Heart left ventricle (tissue), 16 donors: ENCODE measurements at regions not wholly inside any gene's neighbourhood (a gene's known extent, or its start where the extent isn't known, plus 50 kb on each side); places are given as distances from the start of the nearest gene placed in this dataset.
"Not testable (repeated sequence)": the region's sequence is repeated elsewhere in the genome, so short reads cannot be mapped to it uniquely, and the experiment has no call there.

ENCODE experiments used
- ATAC-seq, 4 donors: fragments of 200-7000 bp; cut with Tn5 transposase; one replicate each; pipeline ENCODE4 v1.9.1; 2020 to 2022; ENCODE audit warnings: moderate library complexity in 4 of 4, mild to moderate bottlenecking in 3 of 4, moderate number of reproducible peaks in 1 of 4
- DNase-seq, 5 donors: peaks; one replicate each; pipeline ENCODE4 v3.0.0-alpha.2; 2020
- H3K27ac ChIP-seq, 12 donors: fragments of 200-600 bp; sonication (generic) in 4 of 12; one replicate each; pipeline versions ENCODE4 v1.5.0 to v1.8.0; 2016 to 2022; ENCODE audit warnings: mild to moderate bottlenecking in 2 of 12
- H3K27me3 ChIP-seq, 9 donors: fragments of 200-600 bp; sonication (generic) in 2 of 9; one replicate each; pipeline versions ENCODE4 v1.5.1 to v1.8.0; 2016 to 2022; ENCODE audit warnings: mild to moderate bottlenecking in 3 of 9
- H3K36me3 ChIP-seq, 9 donors: fragments of 200-600 bp; sonication (generic) in 2 of 9; one replicate each; pipeline versions ENCODE4 v1.5.0 to v1.8.0; 2018 to 2022; ENCODE audit warnings: mild to moderate bottlenecking in 2 of 9
- H3K4me1 ChIP-seq, 12 donors: fragments of 200-600 bp; sonication (generic) in 4 of 12; one replicate each; pipeline versions ENCODE4 v1.5.0 to v1.8.0; 2016 to 2022; ENCODE audit warnings: mild to moderate bottlenecking in 3 of 12
- H3K4me3 ChIP-seq, 12 donors: fragments of 200-600 bp; sonication (generic) in 4 of 12; one replicate each; pipeline versions ENCODE4 v1.5.0 to v1.8.0; 2017 to 2022; ENCODE audit warnings: mild to moderate bottlenecking in 9 of 12, moderate library complexity in 4 of 12
- H3K9me3 ChIP-seq, 12 donors: fragments of 200-600 bp; sonication (generic) in 4 of 12; one replicate each; pipeline versions ENCODE4 v1.5.0 to v1.8.0; 2016 to 2022; ENCODE audit warnings: mild to moderate bottlenecking in 1 of 12
- POLR2A ChIP-seq, 2 donors: fragments of 450-650 bp; IDR thresholded peaks; one replicate each; pipeline ENCODE4 v1.6.1; 2017; ENCODE audit warnings: antibody characterized with exemption in 2 of 2, mild to moderate bottlenecking in 2 of 2, moderate library complexity in 2 of 2
- WGBS, 4 donors: extraction: QIAGEN DNeasy Blood & Tissue Kit in 2 of 4; methylation state at CpG; one replicate each; pipeline versions ENCODE4 v1.1.5 to v1.1.7; 2013 to 2018; 5-methylcytosine and 5-hydroxymethylcytosine counted together
- intact Hi-C, 10 donors: fragments of 100-400 bp; cut with DNase I; formaldehyde crosslinking; loops; one replicate each; pipeline versions ENCODE4 v1.11.1 to v1.14.2; 2022
- TF ChIP-seq, protein P1 (sequence below), 12 donors: fragments of 200-600 bp; sonication (generic) in 4 of 12; IDR thresholded peaks; one replicate each; pipeline versions ENCODE4 v1.5.0 to v1.8.0; 2018 to 2022; ENCODE audit warnings: antibody characterized with exemption in 12 of 12, mild to moderate bottlenecking in 5 of 12
- donor health status: ischemic (EF 13 %, LVEDD 7.1; RV severe dilation, severe dysfunction).
- donor health status: healthy with polysubstance abuse.
- donor health status: DM: no; HTN: yes; CAD: no.
- donor health status: DM: no; HTN: no; CAD: no.
- donor health status: ischemic (EF 25% LVEDD 6.9; RV normal size, moderate dysfunction).
- donor health status: ischemic (EF 25% LVEDD 5.7; RV mildly dilated, moderate dysfunction).
- donor health status: healthy.
- donor health status: DM: yes; HTN: yes; CAD: no.
- donor health status: ischemic (EF 35%, LVEDD 5.7; RV mildly dilated, moderate dysfunction).
- donor health status: nonischemic (EF 11% LVEDD 7.7; RV severe dilation, severe dysfunction).
- donor health status: DM: yes; HTN: yes; CAD: no.
- donor health status: PGD.
- donor health status: ischemic (EF 29% LVEDD 5.4; RV normal size, mild dysfunction).
- donor health status: nonischemic (EF 23%, LVEDD 6.1; RV moderate dilation, normal function).

DNA sequence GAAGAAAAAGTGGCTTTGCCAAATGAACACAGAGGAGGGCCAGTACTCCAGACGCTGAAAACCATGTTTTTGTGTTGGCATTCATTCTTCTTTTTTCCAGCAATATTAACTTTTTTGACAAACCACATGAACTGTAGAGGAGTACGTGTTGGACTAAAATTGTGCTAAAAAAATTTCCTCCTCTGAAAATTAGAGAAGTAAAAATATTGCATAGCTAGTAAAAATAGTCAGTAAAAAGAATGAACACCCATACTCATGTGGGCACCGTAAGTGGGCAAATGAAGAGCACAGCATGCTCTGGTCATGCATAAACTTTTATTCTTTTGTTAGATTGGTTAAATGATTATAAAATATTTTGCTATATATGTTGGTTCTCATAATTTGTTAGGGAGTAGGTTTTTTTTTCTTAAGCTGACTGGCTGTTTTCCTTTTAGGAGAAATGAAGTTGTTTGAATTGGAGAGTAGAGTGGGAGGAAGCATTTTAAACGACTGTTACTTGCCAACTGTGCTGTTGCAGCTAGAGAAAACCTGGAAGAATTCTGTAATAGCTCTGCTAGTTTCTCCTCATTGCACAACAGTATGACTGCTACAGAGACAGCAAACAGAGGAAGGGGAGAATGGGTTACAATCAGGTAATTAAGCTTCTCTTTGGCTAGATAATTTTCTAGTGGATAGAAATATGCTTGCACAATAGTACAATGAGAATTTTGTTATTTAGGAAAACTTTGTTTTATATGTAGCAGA is 222.4 kb downstream of the KCTD12 start:
- DNase-seq, result no peak
- H3K36me3 ChIP-seq, result no peaks in the 10 kb centered on the region
- ATAC-seq, result peak; percentile 73 to 86 (median 78)
- intact Hi-C loops, result loop anchor here in 2 of 10 donors (10.0 kb wide), 2 partner anchors 161 to 789 kb away; no protein-coding TSS in a partner anchor
- peaks cover 0 to 31% (median 0%) of the 10 kb centered on the region in 12 donors for H3K4me1 ChIP-seq
- TF ChIP-seq, protein P1, sequence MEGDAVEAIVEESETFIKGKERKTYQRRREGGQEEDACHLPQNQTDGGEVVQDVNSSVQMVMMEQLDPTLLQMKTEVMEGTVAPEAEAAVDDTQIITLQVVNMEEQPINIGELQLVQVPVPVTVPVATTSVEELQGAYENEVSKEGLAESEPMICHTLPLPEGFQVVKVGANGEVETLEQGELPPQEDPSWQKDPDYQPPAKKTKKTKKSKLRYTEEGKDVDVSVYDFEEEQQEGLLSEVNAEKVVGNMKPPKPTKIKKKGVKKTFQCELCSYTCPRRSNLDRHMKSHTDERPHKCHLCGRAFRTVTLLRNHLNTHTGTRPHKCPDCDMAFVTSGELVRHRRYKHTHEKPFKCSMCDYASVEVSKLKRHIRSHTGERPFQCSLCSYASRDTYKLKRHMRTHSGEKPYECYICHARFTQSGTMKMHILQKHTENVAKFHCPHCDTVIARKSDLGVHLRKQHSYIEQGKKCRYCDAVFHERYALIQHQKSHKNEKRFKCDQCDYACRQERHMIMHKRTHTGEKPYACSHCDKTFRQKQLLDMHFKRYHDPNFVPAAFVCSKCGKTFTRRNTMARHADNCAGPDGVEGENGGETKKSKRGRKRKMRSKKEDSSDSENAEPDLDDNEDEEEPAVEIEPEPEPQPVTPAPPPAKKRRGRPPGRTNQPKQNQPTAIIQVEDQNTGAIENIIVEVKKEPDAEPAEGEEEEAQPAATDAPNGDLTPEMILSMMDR (IDR thresholded peaks at IDR 0.05), result no peak
- TF ChIP-seq POLR2A (IDR thresholded peaks at IDR 0.05), result no peak
- no peaks in the 10 kb centered on the region for H3K27me3 ChIP-seq
- 58 to 69% (median 64%) methylated on average over 4 of the region's 4 CpGs for WGBS, 4 donors
- peak overlapping the region in 3 of 12 donors; percentile 25 to 66 (median 30) for H3K27ac ChIP-seq
- no peaks in the 10 kb centered on the region for H3K9me3 ChIP-seq
- H3K4me3 ChIP-seq, result no peak overlapping the region

DNA sequence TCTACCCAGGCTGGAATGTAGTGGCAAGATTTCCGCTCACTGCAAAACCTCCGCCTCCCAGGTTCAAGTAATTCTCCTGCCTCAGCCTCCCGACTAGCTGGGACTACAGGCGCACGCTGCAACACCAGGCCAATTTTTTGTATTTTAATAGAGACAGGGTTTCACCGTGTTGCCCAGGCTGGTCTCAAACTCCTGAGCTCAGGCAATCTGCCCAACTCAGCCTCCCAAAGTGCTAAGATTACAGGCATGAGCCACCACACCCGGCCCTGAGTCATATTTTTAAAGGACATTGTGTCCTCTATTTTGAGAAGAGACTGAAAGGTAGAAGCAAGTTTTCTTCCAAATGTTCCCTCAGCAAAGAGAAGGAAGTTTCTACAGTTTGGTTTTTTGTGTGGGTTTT is 227.1 kb downstream of the KCTD12 start:
- WGBS, 4 donors, result 93 to 97% (median 96%) methylated on average over 7 of the region's 7 CpGs
- H3K27me3 ChIP-seq, ATAC-seq, H3K36me3 ChIP-seq, DNase-seq, intact Hi-C loops, H3K9me3 ChIP-seq, H3K27ac ChIP-seq, H3K4me3 ChIP-seq: not testable (repeated sequence)
- H3K4me1 ChIP-seq, result peaks cover 0 to 24% (median 0%) of the 10 kb centered on the region in 12 donors

DNA sequence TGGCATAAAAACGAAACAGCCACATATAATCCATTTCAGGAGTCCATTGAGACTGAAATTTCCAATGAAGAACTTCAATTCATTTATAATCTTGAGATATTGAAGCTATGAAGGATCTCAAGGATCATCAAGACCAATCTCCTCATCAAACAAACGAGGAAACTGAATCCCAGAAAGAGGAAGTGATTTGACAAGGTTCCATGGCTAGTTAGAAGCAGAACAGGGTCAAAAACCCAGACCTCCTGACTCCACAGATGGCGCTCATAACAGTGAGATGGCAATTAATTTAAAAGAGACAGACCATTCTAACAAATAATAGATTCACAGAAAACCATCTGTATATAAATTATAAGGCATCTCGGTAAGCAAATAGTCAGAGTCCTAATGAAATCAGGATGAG is 229.7 kb downstream of the KCTD12 start:
- DNase-seq (no peak), ATAC-seq (no peak)
- H3K4me3 ChIP-seq, result no peak overlapping the region
- peaks cover 0 to 13% (median 0%) of the 10 kb centered on the region in 12 donors for H3K4me1 ChIP-seq
- 74 to 84% (median 80%) methylated on average over 4 of the region's 4 CpGs for WGBS, 4 donors
- H3K9me3 ChIP-seq, result no peaks in the 10 kb centered on the region
- TF ChIP-seq, protein P1 (IDR thresholded peaks at IDR 0.05), result no peak
- TF ChIP-seq POLR2A (IDR thresholded peaks at IDR 0.05), result no peak
- H3K36me3 ChIP-seq, result no peaks in the 10 kb centered on the region
- no peaks in the 10 kb centered on the region for H3K27me3 ChIP-seq
- no peak overlapping the region for H3K27ac ChIP-seq
- intact Hi-C loops, result no loop called here

DNA sequence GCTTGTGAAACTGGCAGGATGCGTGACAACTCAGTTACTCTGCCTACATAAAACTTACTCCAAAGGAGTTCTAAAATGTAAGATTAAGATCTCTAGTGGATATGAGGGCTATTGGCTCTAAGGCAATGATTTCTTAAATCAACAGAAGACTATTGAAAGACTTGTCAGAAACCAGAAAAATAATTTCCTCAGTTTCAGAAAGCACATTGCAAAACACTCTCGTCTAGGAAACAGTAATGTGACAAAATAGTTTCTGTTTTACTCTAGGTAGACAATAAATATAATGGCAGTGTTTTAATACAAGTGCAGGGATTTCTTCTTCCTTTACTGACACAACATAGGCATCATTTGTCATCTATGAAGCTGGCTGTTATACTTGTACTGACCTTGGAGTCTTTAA is 230.1 kb downstream of the KCTD12 start:
- DNase-seq (no peak), ATAC-seq (no peak)
- Histone ChIP-seq H3K9me3 (no peaks in the 10 kb centered on the region), H3K27ac (peak overlapping the region in 1 of 12 donors; percentile 72), H3K36me3 (no peaks in the 10 kb centered on the region), H3K4me3 (no peak overlapping the region), H3K4me1 (peaks cover 0 to 13% (median 0%) of the 10 kb centered on the region in 12 donors), H3K27me3 (no peaks in the 10 kb centered on the region)
- WGBS, 4 donors, result 82 to 86% (median 84%) methylated on average over 2 of the region's 2 CpGs
- intact Hi-C loops, result no loop called here
- TF ChIP-seq POLR2A (IDR thresholded peaks at IDR 0.05), result no peak
- TF ChIP-seq, protein P1 (IDR thresholded peaks at IDR 0.05), result no peak
